ENCODE measurements at regions not wholly inside any gene's neighbourhood (a gene's known extent, or its start where the extent isn't known, plus 50 kb on each side); places are given as distances from the start of the nearest gene placed in this dataset.

DNA sequence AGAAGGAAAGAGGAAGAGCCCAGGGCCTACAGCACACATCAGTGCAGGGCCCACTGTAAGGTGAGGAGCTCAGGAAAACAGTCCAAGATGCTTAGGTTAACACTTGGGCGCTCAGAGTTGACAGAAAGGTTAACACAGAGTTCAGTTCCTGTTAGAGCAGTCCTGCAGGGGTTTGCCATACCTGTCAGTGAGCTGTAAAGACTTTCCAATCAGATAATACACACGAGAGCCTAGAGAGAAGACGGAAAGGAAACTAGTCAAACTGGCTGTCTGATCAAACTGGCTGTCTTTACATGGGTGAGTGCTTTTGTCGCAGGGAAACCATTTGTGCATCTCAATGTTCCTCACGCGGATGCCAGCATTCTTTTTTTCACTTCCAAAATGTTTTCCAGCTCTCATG lies 61.4 kb upstream of the ARHGEF26 start:
- no TSS peak for BruUV-seq (replicated peaks)
- Histone ChIP-seq H3K4me3 (ENCODE audit: low read depth, low read length) (no peak overlapping the region), H3K27me3 (replicated peaks; ENCODE audit: control insufficient read depth, insufficient read depth, low read length) (no peaks in the 10 kb centered on the region), H3K9me3 (no peaks in the 10 kb centered on the region), H3K4me1 (no peaks in the 10 kb centered on the region), H3K36me3 (ENCODE audit: control insufficient read depth, insufficient read depth, low read length) (no peaks in the 10 kb centered on the region)
- Mint-ChIP-seq H3K27me3 (ENCODE audit: insufficient read depth, unreplicated experiment) (peaks cover 4% of the 10 kb centered on the region), H3K27ac (ENCODE audit: unreplicated experiment) (no peak overlapping the region), H3K36me3 (ENCODE audit: insufficient read depth, unreplicated experiment) (no peaks in the 10 kb centered on the region), H3K9me3 (ENCODE audit: unreplicated experiment) (no peaks in the 10 kb centered on the region), H3K4me1 (ENCODE audit: low read depth, unreplicated experiment) (no peaks in the 10 kb centered on the region), H3K4me3 (ENCODE audit: unreplicated experiment) (no peak overlapping the region)
- ChIA-PET CTCF (no interaction called here), POLR2A (no interaction called here)
- TF ChIP-seq, protein P1, sequence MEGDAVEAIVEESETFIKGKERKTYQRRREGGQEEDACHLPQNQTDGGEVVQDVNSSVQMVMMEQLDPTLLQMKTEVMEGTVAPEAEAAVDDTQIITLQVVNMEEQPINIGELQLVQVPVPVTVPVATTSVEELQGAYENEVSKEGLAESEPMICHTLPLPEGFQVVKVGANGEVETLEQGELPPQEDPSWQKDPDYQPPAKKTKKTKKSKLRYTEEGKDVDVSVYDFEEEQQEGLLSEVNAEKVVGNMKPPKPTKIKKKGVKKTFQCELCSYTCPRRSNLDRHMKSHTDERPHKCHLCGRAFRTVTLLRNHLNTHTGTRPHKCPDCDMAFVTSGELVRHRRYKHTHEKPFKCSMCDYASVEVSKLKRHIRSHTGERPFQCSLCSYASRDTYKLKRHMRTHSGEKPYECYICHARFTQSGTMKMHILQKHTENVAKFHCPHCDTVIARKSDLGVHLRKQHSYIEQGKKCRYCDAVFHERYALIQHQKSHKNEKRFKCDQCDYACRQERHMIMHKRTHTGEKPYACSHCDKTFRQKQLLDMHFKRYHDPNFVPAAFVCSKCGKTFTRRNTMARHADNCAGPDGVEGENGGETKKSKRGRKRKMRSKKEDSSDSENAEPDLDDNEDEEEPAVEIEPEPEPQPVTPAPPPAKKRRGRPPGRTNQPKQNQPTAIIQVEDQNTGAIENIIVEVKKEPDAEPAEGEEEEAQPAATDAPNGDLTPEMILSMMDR (IDR thresholded peaks at IDR 0.05; ENCODE audit: insufficient read depth in 1 of 2, low read depth in 1 of 2, low read length in 1 of 2, severe bottlenecking in 1 of 2, unreplicated experiment in 1 of 2) = no peak
- intact Hi-C loops (cut with micrococcal nuclease; ENCODE audit: unreplicated experiment) = no loop called here
- no peak for DNase-seq

DNA sequence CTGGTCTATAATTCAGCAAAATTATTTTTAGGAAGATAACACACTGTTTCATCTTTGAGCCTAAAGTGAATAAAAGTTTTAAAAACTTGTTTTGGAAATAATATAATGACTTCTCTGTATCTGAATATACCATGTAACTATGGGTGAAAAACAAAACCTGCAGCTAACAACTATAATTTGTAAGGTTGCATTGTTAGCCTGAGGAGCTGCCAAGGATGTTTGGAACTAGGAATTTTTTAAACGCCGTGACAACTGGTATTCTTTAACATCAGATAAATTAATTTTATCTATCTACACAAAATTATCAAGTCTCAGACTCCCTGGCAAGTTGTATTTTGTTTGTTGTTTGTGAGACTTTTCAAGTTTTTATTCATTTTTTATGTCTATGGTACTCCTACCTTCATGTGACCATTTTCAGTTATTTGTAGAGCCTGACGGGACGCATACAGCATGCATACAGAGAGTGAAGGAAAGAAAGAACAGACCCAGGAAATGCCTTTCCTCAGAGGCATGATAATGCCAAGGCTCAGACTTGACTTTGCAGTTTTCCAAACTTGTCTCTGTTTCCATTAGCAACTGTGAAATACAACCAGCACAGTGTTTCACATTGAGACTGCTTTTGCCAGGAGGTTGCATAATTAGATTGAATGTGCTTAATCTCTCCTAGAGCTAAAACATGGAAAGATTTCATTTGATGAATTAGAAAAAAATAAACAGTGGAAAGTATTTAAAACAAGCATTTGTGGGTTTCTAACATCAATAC lies 60.8 kb upstream of the ARHGEF26 start:
- peaks cover 4% of the 10 kb centered on the region for H3K27me3 Mint-ChIP-seq (ENCODE audit: insufficient read depth, unreplicated experiment)
- Histone ChIP-seq H3K9me3 (no peaks in the 10 kb centered on the region), H3K27me3 (replicated peaks; ENCODE audit: control insufficient read depth, insufficient read depth, low read length) (no peaks in the 10 kb centered on the region), H3K4me3 (ENCODE audit: low read depth, low read length) (no peak overlapping the region), H3K36me3 (ENCODE audit: control insufficient read depth, insufficient read depth, low read length) (no peaks in the 10 kb centered on the region), H3K4me1 (no peaks in the 10 kb centered on the region)
- intact Hi-C loops (cut with micrococcal nuclease; ENCODE audit: unreplicated experiment) = no loop called here
- no peaks in the 10 kb centered on the region for H3K4me1 Mint-ChIP-seq (ENCODE audit: low read depth, unreplicated experiment)
- H3K9me3 Mint-ChIP-seq (ENCODE audit: unreplicated experiment) = no peaks in the 10 kb centered on the region
- BruUV-seq (replicated peaks) = no TSS peak
- POLR2A ChIA-PET = no interaction called here
- H3K4me3 Mint-ChIP-seq (ENCODE audit: unreplicated experiment) = no peak overlapping the region
- CTCF ChIA-PET = no interaction called here
- TF ChIP-seq, protein P1 (IDR thresholded peaks at IDR 0.05; ENCODE audit: insufficient read depth in 1 of 2, low read depth in 1 of 2, low read length in 1 of 2, severe bottlenecking in 1 of 2, unreplicated experiment in 1 of 2) = no peak
- no peak overlapping the region for H3K27ac Mint-ChIP-seq (ENCODE audit: unreplicated experiment)
- DNase-seq = no peak
- H3K36me3 Mint-ChIP-seq (ENCODE audit: insufficient read depth, unreplicated experiment) = no peaks in the 10 kb centered on the region

DNA sequence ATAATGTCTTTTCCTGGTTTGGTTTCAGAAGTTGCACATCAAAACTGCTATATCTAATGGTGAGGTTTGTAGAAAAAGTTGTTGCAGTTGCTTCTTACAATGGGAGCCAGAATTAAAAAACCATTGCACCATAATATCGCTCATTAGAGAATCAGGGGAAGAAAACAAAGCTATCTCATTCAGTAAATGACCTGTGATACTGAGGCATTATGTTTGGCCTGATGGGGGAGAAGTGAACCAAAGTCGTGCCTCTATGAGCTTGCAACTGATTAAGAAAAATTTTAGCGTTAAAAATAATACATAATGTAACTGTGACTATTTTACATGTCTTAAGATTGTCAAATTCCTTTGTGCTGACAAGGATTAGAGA lies 60.2 kb upstream of the ARHGEF26 start:
- Histone ChIP-seq H3K9me3 (no peaks in the 10 kb centered on the region), H3K36me3 (ENCODE audit: control insufficient read depth, insufficient read depth, low read length) (no peaks in the 10 kb centered on the region), H3K27me3 (replicated peaks; ENCODE audit: control insufficient read depth, insufficient read depth, low read length) (no peaks in the 10 kb centered on the region), H3K4me1 (no peaks in the 10 kb centered on the region), H3K4me3 (ENCODE audit: low read depth, low read length) (no peak overlapping the region)
- no peaks in the 10 kb centered on the region for H3K4me1 Mint-ChIP-seq (ENCODE audit: low read depth, unreplicated experiment)
- POLR2A ChIA-PET = no interaction called here
- TF ChIP-seq, protein P1 (IDR thresholded peaks at IDR 0.05; ENCODE audit: insufficient read depth in 1 of 2, low read depth in 1 of 2, low read length in 1 of 2, severe bottlenecking in 1 of 2, unreplicated experiment in 1 of 2) = no peak
- CTCF ChIA-PET = no interaction called here
- intact Hi-C loops (cut with micrococcal nuclease; ENCODE audit: unreplicated experiment) = no loop called here
- H3K27me3 Mint-ChIP-seq (ENCODE audit: insufficient read depth, unreplicated experiment) = peaks cover 4% of the 10 kb centered on the region
- DNase-seq = no peak
- H3K9me3 Mint-ChIP-seq (ENCODE audit: unreplicated experiment) = no peaks in the 10 kb centered on the region
- no peaks in the 10 kb centered on the region for H3K36me3 Mint-ChIP-seq (ENCODE audit: insufficient read depth, unreplicated experiment)
- BruUV-seq (replicated peaks) = no TSS peak
- H3K27ac Mint-ChIP-seq (ENCODE audit: unreplicated experiment) = no peak overlapping the region
- H3K4me3 Mint-ChIP-seq (ENCODE audit: unreplicated experiment) = no peak overlapping the region

Measured in Caco-2 (cell line).